Adrenal gland (tissue), 9 donors: ENCODE measurements at regions not wholly inside any gene's neighbourhood (a gene's known extent, or its start where the extent isn't known, plus 50 kb on each side); places are given as distances from the start of the nearest gene placed in this dataset.

ENCODE experiments used
- DNase-seq, 7 donors: peaks; one replicate each; pipeline ENCODE4 v3.0.0-alpha.2; 2019 to 2020
- H3K27ac ChIP-seq, 5 donors: fragments of 200-600 bp; sonication (generic) in 4 of 5; 1 replicate in 3 of 5; 2 replicates in 2 of 5; pipeline versions ENCODE4 v1.5.1 to v1.8.0; 2016 to 2020; ENCODE audit warnings: mild to moderate bottlenecking in 1 of 5
- H3K27me3 ChIP-seq: fragments of 200-600 bp; 2 replicates; pipeline ENCODE4 v1.8.0; 2021
- H3K36me3 ChIP-seq, 2 donors: fragments of 200-600 bp; replicated peaks in 1 of 2; 1 replicate in 1 of 2; 2 replicates in 1 of 2; pipeline versions ENCODE4 v1.5.1 to v1.8.0; 2018 to 2022
- H3K4me1 ChIP-seq, 2 donors: fragments of 200-600 bp; replicated peaks in 1 of 2; 1 replicate in 1 of 2; 2 replicates in 1 of 2; pipeline versions ENCODE4 v1.5.1 to v1.8.0; 2018 to 2021
- H3K4me3 ChIP-seq, 4 donors: fragments of 200-600 bp; sonication (generic) in 3 of 4; one replicate each; pipeline ENCODE4 v1.5.1; 2016 to 2018
- H3K9me3 ChIP-seq, 3 donors: fragments of 200-600 bp; sonication (generic) in 1 of 3; replicated peaks in 1 of 3; 1 replicate in 2 of 3; 2 replicates in 1 of 3; pipeline versions ENCODE4 v1.5.1 to v1.8.0; 2016 to 2021
- POLR2A ChIP-seq, 2 donors: fragments of 450-650 bp; IDR thresholded peaks; one replicate each; pipeline ENCODE4 v1.6.1; 2017; ENCODE audit warnings: antibody characterized with exemption in 2 of 2, mild to moderate bottlenecking in 2 of 2, moderate library complexity in 1 of 2
- WGBS, 4 donors: extraction: QIAGEN DNeasy Blood & Tissue Kit in 2 of 4; methylation state at CpG; one replicate each; pipeline versions ENCODE4 v1.1.5 to v1.1.7; 2013 to 2017; 5-methylcytosine and 5-hydroxymethylcytosine counted together
- intact Hi-C, 2 donors: fragments of 100-400 bp; cut with DNase I; formaldehyde crosslinking; loops; one replicate each; pipeline versions ENCODE4 v1.14.1 to v1.15.0; 2022 to 2023
- TF ChIP-seq, protein P1 (sequence below), 6 experiments: fragments of 450-650 bp in 4 of 6; fragments of 200-600 bp in 2 of 6; sonication (generic) in 1 of 6; IDR thresholded peaks; 1 replicate in 5 of 6; 2 replicates in 1 of 6; pipeline versions ENCODE4 v1.5.1 to v1.8.0; 2016 to 2021; ENCODE audit warnings: antibody characterized with exemption in 6 of 6, mild to moderate bottlenecking in 2 of 6, moderate library complexity in 1 of 6
- donor health status: healthy with polysubstance abuse.
- donor health status: Bipolar disorder and iron deficiency.
- donor health status: DM: yes; HTN: yes; CAD: no.
- donor health status: DM: no; HTN: no; CAD: no.
- donor health status: DM: no; HTN: no; CAD: no.

- no peaks in the 10 kb centered on the region for H3K4me1 ChIP-seq
- H3K27ac ChIP-seq, result no peak overlapping the region
- no peaks in the 10 kb centered on the region for H3K9me3 ChIP-seq
- no peaks in the 10 kb centered on the region for H3K36me3 ChIP-seq
- 34 to 46% (median 37%) methylated on average over 4 of the region's 4 CpGs for WGBS, 4 donors
- DNase-seq, result no peak
- TF ChIP-seq, protein P1, sequence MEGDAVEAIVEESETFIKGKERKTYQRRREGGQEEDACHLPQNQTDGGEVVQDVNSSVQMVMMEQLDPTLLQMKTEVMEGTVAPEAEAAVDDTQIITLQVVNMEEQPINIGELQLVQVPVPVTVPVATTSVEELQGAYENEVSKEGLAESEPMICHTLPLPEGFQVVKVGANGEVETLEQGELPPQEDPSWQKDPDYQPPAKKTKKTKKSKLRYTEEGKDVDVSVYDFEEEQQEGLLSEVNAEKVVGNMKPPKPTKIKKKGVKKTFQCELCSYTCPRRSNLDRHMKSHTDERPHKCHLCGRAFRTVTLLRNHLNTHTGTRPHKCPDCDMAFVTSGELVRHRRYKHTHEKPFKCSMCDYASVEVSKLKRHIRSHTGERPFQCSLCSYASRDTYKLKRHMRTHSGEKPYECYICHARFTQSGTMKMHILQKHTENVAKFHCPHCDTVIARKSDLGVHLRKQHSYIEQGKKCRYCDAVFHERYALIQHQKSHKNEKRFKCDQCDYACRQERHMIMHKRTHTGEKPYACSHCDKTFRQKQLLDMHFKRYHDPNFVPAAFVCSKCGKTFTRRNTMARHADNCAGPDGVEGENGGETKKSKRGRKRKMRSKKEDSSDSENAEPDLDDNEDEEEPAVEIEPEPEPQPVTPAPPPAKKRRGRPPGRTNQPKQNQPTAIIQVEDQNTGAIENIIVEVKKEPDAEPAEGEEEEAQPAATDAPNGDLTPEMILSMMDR (IDR thresholded peaks at IDR 0.05), result no peak
- TF ChIP-seq POLR2A (IDR thresholded peaks at IDR 0.05), result no peak
- H3K4me3 ChIP-seq, result no peak overlapping the region
- intact Hi-C loops, result no loop called here
- H3K27me3 ChIP-seq, result no peaks in the 10 kb centered on the region
Observed at GRCh38 chr16:61002479-61003204, 1033.6 kb downstream of the CDH8 start.

DNA sequence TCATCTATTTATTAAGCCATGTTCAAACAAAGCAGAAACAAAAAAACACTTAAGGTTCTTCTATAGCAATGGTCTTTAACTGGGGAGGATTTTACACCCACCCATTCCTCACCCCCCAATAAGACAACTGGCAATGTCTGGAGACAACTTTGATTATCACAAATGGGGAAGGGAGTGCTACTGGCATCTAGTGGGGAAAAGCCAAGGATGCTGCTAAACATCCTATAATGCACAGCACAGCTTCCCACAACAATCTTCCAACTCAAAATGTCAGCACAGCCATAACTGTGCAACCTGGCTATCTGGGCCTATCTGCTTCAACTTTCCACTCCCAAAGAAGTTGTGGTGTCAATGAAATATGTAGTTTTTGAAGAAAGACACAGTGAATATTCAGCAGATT, 1044.4 kb downstream of the CDH8 start:
- Histone ChIP-seq H3K4me1 (no peaks in the 10 kb centered on the region), H3K4me3 (no peak overlapping the region), H3K36me3 (no peaks in the 10 kb centered on the region), H3K27me3 (no peaks in the 10 kb centered on the region), H3K9me3 (no peaks in the 10 kb centered on the region), H3K27ac (no peak overlapping the region)
- no peak for DNase-seq
- intact Hi-C loops, result no loop called here
- TF ChIP-seq, protein P1 (IDR thresholded peaks at IDR 0.05), result no peak
- TF ChIP-seq POLR2A (IDR thresholded peaks at IDR 0.05), result no peak

DNA sequence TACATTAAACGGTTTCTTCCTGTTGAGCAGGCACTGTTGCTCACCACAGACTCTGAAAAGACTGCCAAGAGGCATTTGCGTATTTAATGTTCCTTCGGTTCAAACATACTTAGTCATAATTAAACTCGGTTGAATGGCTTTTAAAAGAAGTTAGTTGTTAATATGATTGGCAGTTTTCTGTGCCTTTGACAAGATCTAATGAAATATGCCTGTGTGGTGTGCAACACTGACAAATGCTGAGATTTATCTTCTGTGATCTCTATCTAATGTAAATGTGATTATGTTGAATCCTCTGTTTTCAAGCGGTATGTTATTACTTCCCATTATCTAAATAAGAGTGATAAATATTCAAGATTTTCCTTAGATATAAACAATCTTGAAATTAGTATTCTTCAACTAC, 1046.6 kb downstream of the CDH8 start:
- WGBS, 4 donors, result 52 to 66% (median 56%) methylated on average over 5 of the region's 5 CpGs
- TF ChIP-seq, protein P1 (IDR thresholded peaks at IDR 0.05), result no peak
- Histone ChIP-seq H3K36me3 (no peaks in the 10 kb centered on the region), H3K4me3 (no peak overlapping the region), H3K9me3 (no peaks in the 10 kb centered on the region), H3K27ac (no peak overlapping the region), H3K27me3 (no peaks in the 10 kb centered on the region), H3K4me1 (no peaks in the 10 kb centered on the region)
- intact Hi-C loops, result no loop called here
- no peak for DNase-seq

DNA sequence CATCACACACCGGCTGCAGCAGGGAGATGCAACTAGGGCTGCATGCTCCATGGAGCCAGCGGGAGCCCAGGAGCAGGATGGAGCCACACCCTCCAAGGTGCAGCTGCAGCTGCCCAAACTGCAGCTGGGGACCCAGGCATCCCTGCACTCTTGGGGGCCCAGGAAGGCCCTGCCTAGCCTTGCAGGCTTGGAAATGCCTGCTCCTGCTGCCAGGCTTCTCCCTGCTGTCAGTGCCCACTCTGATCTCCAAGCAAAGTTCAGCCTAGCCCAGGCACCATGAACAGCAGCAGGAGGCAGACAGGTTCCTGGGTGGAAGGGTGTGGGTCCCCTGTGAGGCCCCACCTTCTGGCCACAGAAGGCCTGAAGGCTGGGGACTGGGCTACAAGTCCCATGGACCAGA, 1057.1 kb downstream of the CDH8 start:
- Histone ChIP-seq H3K27me3 (no peaks in the 10 kb centered on the region), H3K4me3 (no peak overlapping the region), H3K9me3 (no peaks in the 10 kb centered on the region), H3K27ac (no peak overlapping the region), H3K36me3 (no peaks in the 10 kb centered on the region), H3K4me1 (no peaks in the 10 kb centered on the region)
- TF ChIP-seq POLR2A (IDR thresholded peaks at IDR 0.05), result no peak
- TF ChIP-seq, protein P1 (IDR thresholded peaks at IDR 0.05), result no peak
- intact Hi-C loops, result no loop called here
- no peak for DNase-seq
- 33 to 74% (median 66%) methylated on average over 1 to 2 of the region's 2 CpGs for WGBS, 4 donors
